H9 (cell line): ENCODE measurements at regions not wholly inside any gene's neighbourhood (a gene's known extent, or its start where the extent isn't known, plus 50 kb on each side); places are given as distances from the start of the nearest gene placed in this dataset.

Experiments
- DNase-seq: peaks from one replicate; pipeline ENCODE4 v3.0.0-alpha.2; 2017
- H2AFZ ChIP-seq: one replicate; pipeline ENCODE4 v1.6.1; 2013; ENCODE audit warnings: mild to moderate bottlenecking, low read length, control low read depth, moderate library complexity
- H2AK5ac ChIP-seq: 2 replicates; pipeline ENCODE4 v1.6.1; 2013; ENCODE audit warnings: low read length, control low read depth, mixed read lengths; ENCODE audit not compliant: insufficient read length
- H2BK120ac ChIP-seq: one replicate; pipeline ENCODE4 v1.6.1; 2013; ENCODE audit warnings: low read depth, mild to moderate bottlenecking, low read length, control low read depth, inconsistent platforms; ENCODE audit not compliant: poor library complexity, severe bottlenecking
- H2BK12ac ChIP-seq: 2 replicates; pipeline ENCODE4 v1.6.1; 2013; ENCODE audit warnings: low read length, control low read depth, mixed read lengths, low read depth; ENCODE audit not compliant: insufficient read length
- H2BK15ac ChIP-seq: 2 replicates; pipeline ENCODE4 v1.6.1; 2013; ENCODE audit warnings: low read depth, low read length, control low read depth
- H2BK20ac ChIP-seq: one replicate; pipeline ENCODE4 v1.6.1; 2013; ENCODE audit warnings: low read depth, mild to moderate bottlenecking, low read length, control low read depth, inconsistent platforms; ENCODE audit not compliant: poor library complexity, severe bottlenecking
- H2BK5ac ChIP-seq: 2 replicates; pipeline ENCODE4 v1.6.1; 2013; ENCODE audit warnings: low read length, control low read depth, mixed read lengths; ENCODE audit not compliant: insufficient read length
- H3K14ac ChIP-seq: 2 replicates; pipeline ENCODE4 v1.6.1; 2013; ENCODE audit warnings: low read length, control low read depth; ENCODE audit not compliant: insufficient read depth
- H3K18ac ChIP-seq: 2 replicates; pipeline ENCODE4 v1.6.1; 2013; ENCODE audit warnings: low read depth, mild to moderate bottlenecking, mixed read lengths, low read length, control low read depth; ENCODE audit not compliant: insufficient read length
- H3K23ac ChIP-seq: 2 replicates; pipeline ENCODE4 v1.6.1; 2013; ENCODE audit warnings: low read length, control low read depth, mixed read lengths, low read depth; ENCODE audit not compliant: insufficient read length
- H3K23me2 ChIP-seq: 2 replicates; pipeline ENCODE4 v1.6.1; 2013; ENCODE audit warnings: low read depth, mild to moderate bottlenecking, mixed read lengths, low read length, control low read depth; ENCODE audit not compliant: insufficient read length, poor library complexity, severe bottlenecking
- H3K27ac ChIP-seq: 2 replicates; pipeline ENCODE4 v1.5.1; 2013; ENCODE audit warnings: low read length, control low read depth, mixed read lengths, low read depth; ENCODE audit not compliant: insufficient read length
- H3K27me3 ChIP-seq: 2 replicates; pipeline ENCODE4 v1.6.1; 2013; ENCODE audit warnings: low read length, control low read depth, inconsistent platforms; ENCODE audit not compliant: insufficient read depth
- H3K4ac ChIP-seq: 2 replicates; pipeline ENCODE4 v1.6.1; 2013; ENCODE audit warnings: low read depth, mild to moderate bottlenecking, control low read depth, inconsistent platforms, low read length, moderate library complexity
- H3K4me1 ChIP-seq: 2 replicates; pipeline ENCODE4 v1.6.1; 2013; ENCODE audit warnings: low read length, control low read depth, inconsistent platforms; ENCODE audit not compliant: insufficient read depth
- H3K4me2 ChIP-seq: 2 replicates; pipeline ENCODE4 v1.6.1; 2013; ENCODE audit warnings: low read length, control low read depth, mixed read lengths; ENCODE audit not compliant: insufficient read length, insufficient read depth
- H3K56ac ChIP-seq: 2 replicates; pipeline ENCODE4 v1.6.1; 2013; ENCODE audit warnings: low read depth, mild to moderate bottlenecking, mixed read lengths, low read length, control low read depth; ENCODE audit not compliant: insufficient read length
- H3K79me1 ChIP-seq: 2 replicates; pipeline ENCODE4 v1.6.1; 2013; ENCODE audit warnings: low read depth, mild to moderate bottlenecking, moderate library complexity, low read length, control low read depth, inconsistent platforms; ENCODE audit not compliant: insufficient read depth, poor library complexity, severe bottlenecking
- H3K79me2 ChIP-seq: 2 replicates; pipeline ENCODE4 v1.6.1; 2013; ENCODE audit warnings: low read length, control low read depth, inconsistent platforms; ENCODE audit not compliant: insufficient read depth
- H3K9ac ChIP-seq: 2 replicates; pipeline ENCODE4 v1.6.1; 2013; ENCODE audit warnings: low read length, control low read depth, mixed read lengths; ENCODE audit not compliant: insufficient read length; ENCODE audit errors: extremely low read depth
- H3K9me3 ChIP-seq: one replicate; pipeline ENCODE4 v1.6.1; 2013; ENCODE audit warnings: low read depth, low read length, inconsistent platforms; ENCODE audit not compliant: control insufficient read depth
- H3T11ph ChIP-seq: one replicate; pipeline ENCODE4 v1.6.1; 2013; ENCODE audit warnings: mild to moderate bottlenecking, low read length, control low read depth, inconsistent platforms
- H4K20me1 ChIP-seq: one replicate; pipeline ENCODE4 v1.6.1; 2013; ENCODE audit not compliant: control insufficient read depth, insufficient read length, insufficient read depth
- H4K5ac ChIP-seq: 2 replicates; pipeline ENCODE4 v1.6.1; 2013; ENCODE audit warnings: low read depth, mild to moderate bottlenecking, mixed read lengths, low read length, control low read depth; ENCODE audit not compliant: insufficient read length
- H4K8ac ChIP-seq: replicated peaks from 2 replicates; pipeline ENCODE4 v1.6.1; 2013; ENCODE audit warnings: low read length, control low read depth, mixed read lengths, low read depth; ENCODE audit not compliant: insufficient read length
- H4K91ac ChIP-seq: 2 replicates; pipeline ENCODE4 v1.6.1; 2013; ENCODE audit warnings: low read depth, mild to moderate bottlenecking, moderate library complexity, mixed read lengths, low read length, control low read depth; ENCODE audit not compliant: insufficient read length
- H3K27ac Mint-ChIP-seq, 3 experiments: 2 replicates in 2 of 3; 3 replicates in 1 of 3; pipeline ENCODE4 v1.8.0; 2020 to 2021; ENCODE audit warnings: mixed read lengths in 3 of 3, mild to moderate bottlenecking in 1 of 3, moderate library complexity in 1 of 3
- H3K27me3 Mint-ChIP-seq: 2 replicates; pipeline ENCODE4 v1.8.0; 2021; ENCODE audit warnings: low read depth, mild to moderate bottlenecking, moderate library complexity, mixed read lengths
- H3K36me3 Mint-ChIP-seq, 3 experiments: 2 replicates in 2 of 3; 3 replicates in 1 of 3; pipeline ENCODE4 v1.8.0; 2020 to 2021; ENCODE audit warnings: low read depth in 3 of 3, mixed read lengths in 3 of 3; ENCODE audit not compliant: insufficient read depth in 1 of 3
- H3K4me1 Mint-ChIP-seq, 2 experiments: 2 replicates each; pipeline ENCODE4 v1.8.0; 2020; ENCODE audit warnings: mixed read lengths in 2 of 2
- H3K4me3 Mint-ChIP-seq, 2 experiments: 2 replicates in 1 of 2; 3 replicates in 1 of 2; pipeline ENCODE4 v1.8.0; 2020 to 2021; ENCODE audit warnings: mild to moderate bottlenecking in 2 of 2, mixed read lengths in 2 of 2, moderate library complexity in 1 of 2
- H3K9me3 Mint-ChIP-seq, 2 experiments: 2 replicates in 1 of 2; 3 replicates in 1 of 2; pipeline ENCODE4 v1.8.0; 2020; ENCODE audit warnings: mild to moderate bottlenecking in 2 of 2, mixed read lengths in 2 of 2, moderate library complexity in 1 of 2
- TF ChIP-seq, protein P1 (sequence below): fragments of 200-600 bp; sonication (generic); conservative IDR thresholded peaks from 3 replicates; pipeline ENCODE4 v1.8.0; 2021; ENCODE audit warnings: antibody characterized with exemption, mild to moderate bottlenecking

DNA sequence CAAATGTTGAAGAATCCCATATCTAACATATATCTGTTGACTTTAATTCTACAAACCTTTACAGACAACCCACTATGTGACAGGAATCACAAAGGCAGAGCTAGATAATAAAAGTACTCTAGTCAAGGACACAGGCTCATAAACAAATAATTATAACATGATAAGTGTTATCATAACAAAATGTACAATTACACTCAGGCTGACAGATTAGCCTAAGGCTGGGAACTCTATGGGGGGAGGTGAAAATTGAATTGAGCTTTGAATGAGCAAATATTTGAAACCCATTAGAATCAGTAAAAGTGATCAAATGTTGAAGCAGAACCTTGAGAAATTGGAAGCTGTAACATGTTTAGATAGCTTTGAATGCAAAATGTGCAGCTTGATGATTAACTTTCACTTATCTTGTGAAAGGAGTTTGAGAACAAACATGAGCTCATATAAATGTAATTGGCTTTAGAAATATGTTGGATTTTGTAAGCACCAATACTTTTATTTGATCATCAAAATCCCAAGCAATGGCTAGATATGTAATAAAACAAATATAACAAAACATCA, 970.2 kb downstream of the SORCS3 start:
- no peaks in the 10 kb centered on the region for H3K27me3 ChIP-seq
- no peaks in the 10 kb centered on the region for H3K23me2 ChIP-seq
- no peak overlapping the region for H2BK20ac ChIP-seq
- H3K27ac Mint-ChIP-seq = no peak overlapping the region
- H3K56ac ChIP-seq = no peak overlapping the region
- no peak overlapping the region for H2AK5ac ChIP-seq
- H3K36me3 Mint-ChIP-seq = no peaks in the 10 kb centered on the region
- H3K4me1 ChIP-seq = no peaks in the 10 kb centered on the region
- TF ChIP-seq, protein P1, sequence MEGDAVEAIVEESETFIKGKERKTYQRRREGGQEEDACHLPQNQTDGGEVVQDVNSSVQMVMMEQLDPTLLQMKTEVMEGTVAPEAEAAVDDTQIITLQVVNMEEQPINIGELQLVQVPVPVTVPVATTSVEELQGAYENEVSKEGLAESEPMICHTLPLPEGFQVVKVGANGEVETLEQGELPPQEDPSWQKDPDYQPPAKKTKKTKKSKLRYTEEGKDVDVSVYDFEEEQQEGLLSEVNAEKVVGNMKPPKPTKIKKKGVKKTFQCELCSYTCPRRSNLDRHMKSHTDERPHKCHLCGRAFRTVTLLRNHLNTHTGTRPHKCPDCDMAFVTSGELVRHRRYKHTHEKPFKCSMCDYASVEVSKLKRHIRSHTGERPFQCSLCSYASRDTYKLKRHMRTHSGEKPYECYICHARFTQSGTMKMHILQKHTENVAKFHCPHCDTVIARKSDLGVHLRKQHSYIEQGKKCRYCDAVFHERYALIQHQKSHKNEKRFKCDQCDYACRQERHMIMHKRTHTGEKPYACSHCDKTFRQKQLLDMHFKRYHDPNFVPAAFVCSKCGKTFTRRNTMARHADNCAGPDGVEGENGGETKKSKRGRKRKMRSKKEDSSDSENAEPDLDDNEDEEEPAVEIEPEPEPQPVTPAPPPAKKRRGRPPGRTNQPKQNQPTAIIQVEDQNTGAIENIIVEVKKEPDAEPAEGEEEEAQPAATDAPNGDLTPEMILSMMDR = no peak
- no peak overlapping the region for H2BK120ac ChIP-seq
- no peak overlapping the region for H3K4ac ChIP-seq
- DNase-seq = no peak
- no peaks in the 10 kb centered on the region for H4K20me1 ChIP-seq
- no peak overlapping the region for H3K18ac ChIP-seq
- H4K5ac ChIP-seq = no peak overlapping the region
- no peaks in the 10 kb centered on the region for H3K4me1 Mint-ChIP-seq
- H2BK15ac ChIP-seq = no peak overlapping the region
- H3K23ac ChIP-seq = no peak overlapping the region
- H3K4me2 ChIP-seq = no peak overlapping the region
- H2BK12ac ChIP-seq = no peak overlapping the region
- no peak overlapping the region for H2BK5ac ChIP-seq
- no peak overlapping the region for H3K27ac ChIP-seq
- no peaks in the 10 kb centered on the region for H3K9me3 Mint-ChIP-seq
- H3T11ph ChIP-seq = no peak overlapping the region
- no peak overlapping the region for H3K9ac ChIP-seq
- H3K9me3 ChIP-seq = no peaks in the 10 kb centered on the region
- H2AFZ ChIP-seq = no peak overlapping the region
- H3K4me3 Mint-ChIP-seq = no peak overlapping the region
- no peak overlapping the region for H3K14ac ChIP-seq
- no peaks in the 10 kb centered on the region for H3K79me2 ChIP-seq
- H4K91ac ChIP-seq = no peak overlapping the region
- H3K27me3 Mint-ChIP-seq = no peaks in the 10 kb centered on the region
- no peak overlapping the region for H4K8ac ChIP-seq
- no peaks in the 10 kb centered on the region for H3K79me1 ChIP-seq
